Right hindlimb (tissue), 1 donor: ENCODE measurements at regions not wholly inside any gene's neighbourhood (a gene's known extent, or its start where the extent isn't known, plus 50 kb on each side); places are given as distances from the start of the nearest gene placed in this dataset.

Experiments used
- DNase-seq: peaks from one replicate; pipeline ENCODE4 v3.0.0-alpha.2; 2018

DNA sequence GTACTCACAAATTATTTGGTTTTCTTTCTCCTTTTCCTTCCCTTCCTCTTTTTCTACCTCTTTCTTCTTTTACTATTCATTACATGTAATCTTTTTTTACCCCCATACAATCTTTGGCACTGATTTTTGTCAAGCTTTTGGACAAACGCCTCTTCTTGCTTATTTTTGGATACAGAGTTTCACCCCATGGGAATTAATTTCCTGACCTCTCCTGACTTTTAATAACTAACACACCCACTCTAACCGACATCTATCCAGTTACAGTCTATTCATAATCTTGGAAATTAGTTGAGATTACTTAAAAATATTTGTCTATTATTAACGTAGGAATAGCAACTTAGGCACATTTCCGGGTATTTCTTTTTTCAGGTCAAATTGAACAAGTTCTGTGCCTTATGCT, 101.2 kb downstream of the HDGFL1 start:
- no peak for DNase-seq

DNA sequence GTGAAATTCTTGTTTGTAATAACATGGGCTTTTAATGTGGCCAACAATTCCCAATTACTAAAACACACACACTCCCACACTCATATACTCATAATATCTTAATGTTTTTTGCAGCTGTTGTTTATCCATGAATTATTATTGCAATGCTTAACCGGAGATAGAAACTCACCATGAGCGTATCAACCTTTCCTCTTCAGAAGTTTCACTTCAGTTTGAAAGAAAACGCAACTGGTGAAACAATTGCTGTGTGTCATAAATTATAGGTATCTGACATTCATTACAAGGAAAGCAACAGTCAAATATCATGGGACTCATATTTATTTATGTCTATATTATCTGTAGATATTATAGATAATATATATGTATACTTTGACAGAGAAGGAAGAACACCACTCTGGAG, 104.1 kb downstream of the HDGFL1 start:
- DNase-seq: no peak

DNA sequence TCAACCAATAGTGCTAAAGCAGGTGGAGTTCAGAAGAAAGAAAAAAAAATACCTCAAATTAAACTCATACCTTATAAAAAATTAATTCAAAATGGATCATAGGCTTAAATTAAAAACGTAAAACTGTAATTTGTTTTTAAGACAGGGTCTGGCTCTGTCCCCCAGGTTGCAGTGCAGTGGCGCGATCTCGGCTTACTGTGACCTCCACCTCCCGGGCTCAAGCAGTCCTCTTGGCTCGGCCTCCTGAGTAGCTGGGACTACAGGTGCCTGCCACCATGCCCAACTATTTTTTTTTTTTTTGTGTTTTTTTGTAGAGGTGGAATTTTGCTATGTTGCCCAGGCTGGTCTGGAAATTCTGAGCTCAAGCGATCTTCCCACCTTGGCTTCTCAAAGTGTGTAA, 111.6 kb downstream of the HDGFL1 start:
- no peak for DNase-seq

DNA sequence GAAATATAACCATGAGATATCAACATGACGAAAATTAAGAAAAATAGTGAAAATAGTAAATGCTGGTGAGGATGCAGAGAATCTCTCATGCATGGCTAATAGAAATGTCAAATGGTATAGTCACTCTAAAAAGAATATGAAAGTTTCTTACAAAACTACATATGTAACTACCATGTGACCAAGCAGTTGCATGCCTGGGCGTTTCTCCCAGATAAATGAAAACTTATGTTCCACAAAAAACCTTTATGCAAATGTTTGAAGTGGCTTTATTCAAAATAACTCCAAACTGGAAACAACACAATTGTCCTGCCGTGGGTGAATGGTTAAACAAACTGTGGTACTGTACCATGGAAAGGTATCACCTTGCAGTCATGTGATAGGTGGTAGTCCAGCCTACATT, 112.4 kb downstream of the HDGFL1 start:
- no peak for DNase-seq

DNA sequence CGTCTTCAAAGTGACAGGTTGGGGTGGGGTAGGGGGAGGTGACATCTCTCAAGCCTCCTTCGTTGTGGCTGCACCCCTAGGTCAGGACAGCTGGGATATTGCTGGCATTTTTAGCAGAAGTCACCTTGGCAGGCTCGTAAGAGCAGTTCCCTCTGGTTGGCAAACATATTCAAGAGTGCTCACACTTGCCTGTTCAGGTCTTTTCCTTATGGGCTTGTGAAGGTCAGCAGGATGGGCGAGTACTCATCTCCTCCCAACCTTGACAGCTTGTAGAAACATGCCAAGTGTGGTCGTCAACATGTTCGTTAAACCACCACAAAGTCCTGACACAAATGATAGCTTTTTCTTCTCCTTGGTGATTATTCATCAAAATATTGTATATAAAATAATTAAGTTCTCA, 113.6 kb downstream of the HDGFL1 start:
- no peak for DNase-seq

DNA sequence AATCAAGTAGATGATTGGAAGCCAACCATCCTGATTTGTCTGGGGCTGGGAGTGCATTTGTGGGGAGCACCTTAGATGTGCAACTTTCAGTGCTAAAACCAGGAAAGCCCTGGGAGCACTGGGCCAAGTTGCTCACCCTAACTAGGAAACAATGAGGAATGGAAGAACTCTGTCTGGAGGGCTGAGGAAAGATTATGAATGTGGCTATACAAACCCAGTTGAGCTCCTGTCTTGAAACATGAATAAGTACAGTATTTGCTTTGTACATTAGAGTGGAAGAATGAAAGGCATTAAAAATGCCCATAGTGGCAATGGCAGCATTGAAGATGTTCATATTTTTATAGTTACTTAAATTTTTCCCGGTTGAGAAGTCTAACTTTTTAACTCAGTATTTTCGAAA, 121.1 kb downstream of the HDGFL1 start:
- DNase-seq: no peak

DNA sequence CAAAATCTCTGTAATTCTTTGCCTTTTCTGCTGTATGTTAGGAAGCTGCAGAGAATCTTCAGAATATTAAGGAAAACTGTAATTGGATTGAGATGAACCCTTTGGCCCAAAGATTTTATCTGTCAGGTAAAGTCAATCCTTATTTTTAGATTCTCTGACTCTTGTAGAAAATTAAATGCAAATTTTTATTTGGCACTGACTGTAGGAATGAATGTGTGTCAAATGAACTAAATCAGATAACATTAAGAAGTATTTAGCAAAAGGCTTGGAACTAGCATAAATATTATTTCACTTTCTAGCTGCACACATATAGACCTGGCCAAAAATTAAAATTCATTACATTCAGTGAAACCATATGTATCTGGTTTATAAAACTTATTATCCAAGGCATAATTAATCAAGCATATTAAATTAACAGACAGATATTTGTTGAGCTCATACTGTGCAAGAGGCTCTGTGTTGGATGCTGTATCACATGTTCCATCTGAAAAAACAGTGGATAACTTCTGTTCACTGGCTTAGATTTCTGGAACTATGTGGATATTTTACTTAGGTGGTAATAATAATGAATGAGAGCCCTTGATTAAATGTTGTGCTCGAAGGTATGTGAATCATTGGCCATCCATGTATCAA, 124.8 kb downstream of the HDGFL1 start:
- no peak for DNase-seq

DNA sequence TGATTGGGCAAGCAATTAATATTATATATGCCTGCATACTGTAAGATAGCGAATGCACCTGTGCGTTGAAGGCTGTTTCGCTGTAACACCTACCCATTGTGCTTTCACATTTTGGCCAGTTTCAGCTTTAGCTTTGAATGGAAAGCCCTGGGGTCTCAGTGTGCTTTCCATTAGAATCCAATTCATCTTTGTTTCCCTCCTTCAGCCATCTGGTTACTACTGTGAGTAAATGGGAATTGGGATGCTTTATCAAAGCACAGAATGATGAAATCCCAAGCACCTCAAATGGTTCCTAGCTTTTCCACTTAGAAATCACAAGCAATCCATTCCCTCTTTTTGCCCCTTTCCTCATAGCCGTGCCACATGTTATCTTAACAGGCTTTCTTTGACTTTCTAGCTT, 127.1 kb downstream of the HDGFL1 start:
- no peak for DNase-seq

DNA sequence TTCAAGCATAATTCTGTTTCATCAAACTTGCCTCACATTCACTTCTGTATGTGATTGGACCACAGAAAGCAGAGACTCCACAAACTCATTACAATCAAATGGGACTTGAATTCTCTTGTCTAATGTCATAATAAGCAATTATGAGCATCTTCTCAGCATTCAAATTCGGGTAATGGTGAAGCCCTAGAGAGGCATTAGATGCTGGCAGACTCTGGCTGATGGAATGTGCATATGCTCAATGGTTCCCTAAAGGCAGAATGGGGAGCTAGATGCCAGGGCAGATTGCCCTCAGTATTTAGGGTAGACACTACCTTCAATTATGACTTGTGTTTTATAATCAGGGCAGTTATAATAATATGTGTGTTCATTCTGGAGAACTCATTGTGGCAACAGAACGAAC, 127.9 kb downstream of the HDGFL1 start:
- DNase-seq: no peak

DNA sequence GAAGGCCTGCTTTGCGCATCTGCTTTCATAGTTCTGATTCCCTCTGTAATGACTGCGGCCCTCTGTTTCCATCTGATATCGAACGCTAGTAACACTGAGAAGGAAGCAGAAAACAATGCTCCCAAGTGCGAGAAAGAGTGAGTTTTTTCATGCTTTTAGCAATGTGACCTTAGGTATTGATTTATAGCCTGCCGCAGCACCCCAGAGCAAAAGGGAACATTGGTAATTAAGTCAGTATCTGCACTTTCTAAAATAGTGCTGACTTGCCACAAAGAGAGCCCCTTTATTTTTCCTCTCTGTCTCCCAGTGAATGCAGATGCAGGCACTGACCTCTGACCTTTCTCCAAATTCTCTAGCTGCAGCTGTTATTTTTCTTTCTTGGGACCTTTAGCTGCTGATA, 129.8 kb downstream of the HDGFL1 start:
- no peak for DNase-seq

DNA sequence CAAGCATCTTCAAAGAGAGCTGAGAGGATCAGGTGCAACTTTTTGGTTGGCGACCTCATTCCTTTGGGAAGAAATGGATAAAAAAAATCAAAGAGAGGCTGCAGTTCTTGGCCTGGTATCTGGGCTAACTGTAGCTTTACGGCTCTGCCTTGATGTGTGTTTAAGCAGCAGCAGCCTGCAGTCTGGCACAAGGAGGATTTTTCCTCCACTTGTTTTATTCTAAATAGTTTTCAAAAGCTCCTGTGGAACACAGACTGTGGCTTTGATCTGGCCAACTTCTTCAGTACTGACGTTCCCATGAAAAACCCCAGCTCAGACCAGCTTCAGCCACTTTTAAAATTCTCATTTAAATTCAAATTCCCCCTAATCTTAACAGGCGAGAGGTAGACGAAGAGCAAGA, 137.3 kb downstream of the HDGFL1 start:
- DNase-seq: peak; percentile 34

DNA sequence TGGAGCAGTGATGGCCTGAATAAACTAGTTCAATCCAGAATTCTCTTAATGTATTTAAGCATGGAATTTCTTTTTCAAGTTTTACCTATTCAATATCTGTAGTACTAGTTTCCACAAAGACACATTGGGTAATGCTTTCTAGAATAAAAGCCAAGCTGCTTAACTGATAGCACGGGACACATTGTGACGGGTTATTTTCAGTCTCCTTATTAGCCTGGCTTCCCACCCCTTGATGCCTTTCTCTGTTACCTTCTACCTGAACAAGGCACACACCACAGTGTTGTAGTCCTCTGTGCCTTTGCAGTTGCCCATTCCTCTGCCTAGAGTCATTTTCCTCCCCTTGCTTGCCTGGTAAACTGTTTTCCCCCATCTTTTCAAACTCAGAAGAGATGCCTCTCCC, 139.1 kb downstream of the HDGFL1 start:
- no peak for DNase-seq

DNA sequence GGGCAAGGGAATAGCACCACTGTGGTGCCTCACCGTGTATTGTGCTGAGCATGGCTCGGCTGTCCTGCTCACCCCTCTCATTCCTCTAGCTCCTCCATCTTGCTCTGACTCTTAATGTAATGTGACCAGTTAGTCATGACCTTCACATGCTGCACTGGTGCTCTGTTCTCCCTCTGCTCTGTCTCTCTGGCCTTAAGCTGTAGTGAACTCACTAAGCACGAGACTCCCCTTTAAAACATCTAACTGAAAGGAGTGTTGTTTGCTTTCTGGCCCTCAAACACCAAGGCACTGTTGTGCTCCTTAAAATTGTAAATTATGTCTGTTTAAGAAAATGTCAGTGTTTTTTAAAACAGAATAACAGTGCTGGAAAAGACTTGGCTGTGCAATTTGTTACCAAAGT, 140.4 kb downstream of the HDGFL1 start:
- DNase-seq: no peak

DNA sequence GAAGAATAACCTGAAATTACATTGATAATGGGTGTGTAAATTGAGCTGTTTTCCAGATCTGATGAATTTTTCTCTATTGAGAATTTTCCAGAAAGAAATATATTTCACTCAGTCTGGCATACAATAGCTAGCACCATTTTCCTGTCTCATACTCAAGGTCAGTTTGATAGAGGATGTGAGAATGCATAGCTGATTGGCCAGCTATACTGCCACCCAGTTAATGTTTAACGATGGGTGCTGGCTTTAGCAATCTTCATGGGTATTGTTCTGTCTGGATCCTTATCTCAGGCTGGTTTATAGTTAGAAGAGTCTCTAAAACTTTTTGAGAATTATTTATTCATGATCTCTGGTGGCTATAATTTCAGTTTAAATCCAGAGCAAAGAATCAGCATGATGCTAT, 147.4 kb downstream of the HDGFL1 start:
- DNase-seq: no peak

DNA sequence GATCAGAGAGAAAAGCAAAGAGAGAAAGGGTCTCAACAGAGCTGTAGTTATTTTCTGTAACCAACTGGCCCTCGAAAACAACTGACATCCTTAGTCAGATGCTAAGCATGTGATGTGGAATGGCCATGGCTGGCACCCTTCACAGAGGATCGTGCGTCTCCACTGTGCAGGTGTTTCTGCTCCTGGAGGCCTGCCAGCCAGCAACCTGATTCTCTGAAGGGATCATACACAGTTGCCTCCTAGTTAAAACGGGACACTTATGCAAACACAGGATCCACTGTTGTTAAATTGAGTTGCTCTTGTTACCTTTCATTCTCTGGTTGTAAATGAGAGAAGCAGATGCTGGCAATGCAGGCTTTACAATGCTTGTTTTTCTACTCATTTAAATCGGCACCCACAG, 148.5 kb downstream of the HDGFL1 start:
- DNase-seq: peak; percentile 59

DNA sequence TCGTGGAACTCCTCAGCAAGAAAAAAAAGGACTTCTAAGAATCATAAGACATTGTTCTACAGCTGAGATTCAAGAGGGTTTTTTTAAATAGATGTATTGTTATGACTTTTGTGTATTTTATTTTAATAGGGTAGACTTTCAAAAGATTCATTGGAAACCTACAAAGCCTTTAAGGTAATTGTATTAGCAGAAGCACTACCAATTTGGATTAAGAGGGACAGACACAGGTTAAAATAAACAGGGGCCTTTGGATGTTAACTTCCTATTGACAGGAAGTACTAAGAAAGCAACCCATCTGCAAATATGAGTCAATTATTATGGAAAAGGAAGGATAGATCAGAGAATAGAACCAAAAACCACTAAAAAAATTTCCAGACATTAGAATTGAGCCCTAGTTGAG, 153.5 kb downstream of the HDGFL1 start:
- no peak for DNase-seq

DNA sequence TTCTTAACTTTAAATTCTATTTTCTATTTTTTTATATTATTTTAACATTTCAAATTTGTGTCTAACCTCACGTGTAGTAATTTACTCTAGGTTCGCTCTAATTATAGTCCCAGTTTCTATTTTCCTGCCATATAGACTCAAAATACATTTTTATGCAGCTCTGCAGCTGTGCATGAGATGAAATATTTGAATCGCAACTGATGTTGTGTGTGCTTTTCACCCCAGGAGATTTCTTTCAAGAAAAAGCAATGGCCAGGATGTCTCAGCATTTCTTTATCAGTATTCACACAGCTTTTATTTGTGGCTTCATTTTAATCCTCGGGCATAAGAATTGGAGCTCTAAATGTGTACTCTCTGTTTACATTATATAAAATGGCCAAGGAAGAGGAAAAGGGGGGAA, 157.6 kb downstream of the HDGFL1 start:
- DNase-seq: no peak

DNA sequence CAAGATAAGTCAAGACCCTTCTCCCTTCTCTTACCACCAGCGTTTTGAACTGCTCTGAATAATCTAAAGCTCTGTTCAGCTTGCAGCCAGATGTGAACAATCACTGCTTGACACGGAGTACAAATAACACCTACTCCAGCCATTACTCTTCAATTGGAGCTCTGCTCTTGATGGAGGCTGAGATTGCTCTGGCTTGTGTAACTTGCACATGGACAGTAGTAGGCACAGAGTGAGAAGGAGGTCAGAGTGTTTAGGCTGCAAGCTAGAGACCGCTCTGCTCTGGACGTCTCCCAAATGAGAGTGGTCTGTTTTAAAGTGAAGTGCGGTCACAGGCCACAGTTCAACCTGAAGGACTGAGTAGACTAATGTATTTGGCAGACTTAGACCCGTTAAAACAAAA, 158.3 kb downstream of the HDGFL1 start:
- no peak for DNase-seq

DNA sequence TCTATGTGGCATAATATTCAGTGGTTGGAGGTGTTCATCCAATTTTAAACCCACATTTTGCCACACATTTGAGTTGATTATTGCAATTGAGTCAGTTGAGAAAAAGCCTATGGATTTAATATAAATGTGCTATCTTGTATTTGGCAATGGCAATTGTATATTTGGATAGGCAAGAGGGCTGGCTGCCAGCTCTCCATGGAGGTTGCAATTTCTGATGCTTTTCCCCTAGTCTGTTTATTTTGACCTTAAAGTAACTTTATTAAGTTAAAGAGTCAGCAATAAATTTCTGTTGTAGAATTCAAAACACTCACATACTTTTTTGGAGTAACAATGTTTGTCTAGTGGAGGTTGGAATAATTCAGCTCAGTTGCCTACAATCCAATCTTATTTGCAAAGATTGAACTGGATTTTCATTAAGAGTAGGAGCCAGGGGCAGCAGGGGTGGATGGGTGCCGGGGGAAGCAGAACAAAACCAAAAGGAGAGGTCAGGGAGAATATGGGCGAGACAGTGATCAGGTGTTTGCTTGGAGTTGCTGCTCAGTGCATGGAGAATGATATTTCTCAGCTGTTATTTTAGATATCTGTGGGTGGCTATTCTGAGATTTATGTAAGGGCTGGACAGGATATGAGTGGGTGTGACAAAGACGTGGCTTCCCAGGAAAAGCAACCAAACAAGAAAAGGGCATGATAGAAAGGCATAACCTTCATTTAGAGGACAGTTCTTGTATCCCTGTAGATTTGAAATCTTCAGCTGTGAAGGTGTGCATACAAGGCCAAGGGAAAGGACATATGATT, 163.0 kb downstream of the HDGFL1 start:
- DNase-seq: no peak

DNA sequence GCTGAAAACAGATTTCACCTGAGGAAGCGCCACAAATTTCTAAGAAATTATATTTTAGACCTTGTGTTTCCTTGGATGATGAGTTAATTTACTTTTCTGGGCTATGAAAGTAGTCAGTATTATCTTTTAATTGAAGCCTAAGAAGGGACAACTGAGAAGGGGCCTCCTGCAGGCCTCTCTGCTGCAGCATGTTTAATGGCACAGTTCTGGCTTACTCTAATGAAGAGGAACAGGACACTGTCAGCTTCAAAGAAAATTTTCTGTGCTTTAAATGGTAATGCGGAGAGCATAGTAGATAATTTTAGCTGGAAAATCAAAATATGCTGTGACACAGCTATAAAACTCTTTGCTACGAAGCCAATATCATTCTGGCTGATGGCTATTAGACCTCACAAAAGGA, 167.4 kb downstream of the HDGFL1 start:
- no peak for DNase-seq

DNA sequence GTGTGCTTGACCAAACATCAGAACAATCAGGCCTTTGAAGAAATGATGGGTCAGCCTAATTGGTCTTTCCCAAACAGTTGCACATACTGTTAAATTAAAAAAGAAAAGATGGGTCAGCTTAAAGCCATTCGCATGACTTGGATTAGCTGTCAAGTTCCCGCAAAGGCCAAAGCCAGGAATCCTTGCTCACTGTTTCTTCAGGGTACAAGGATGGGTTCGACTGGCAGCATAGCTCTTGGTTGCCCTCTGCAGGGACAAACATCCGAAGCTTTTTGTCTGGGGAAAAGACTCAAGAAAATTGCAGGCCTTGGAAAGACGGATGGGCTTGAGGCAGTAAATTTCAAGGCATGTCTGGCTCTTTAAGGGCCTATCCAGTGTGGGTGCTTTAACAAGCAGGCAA, 168.0 kb downstream of the HDGFL1 start:
- DNase-seq: peak; percentile 65

DNA sequence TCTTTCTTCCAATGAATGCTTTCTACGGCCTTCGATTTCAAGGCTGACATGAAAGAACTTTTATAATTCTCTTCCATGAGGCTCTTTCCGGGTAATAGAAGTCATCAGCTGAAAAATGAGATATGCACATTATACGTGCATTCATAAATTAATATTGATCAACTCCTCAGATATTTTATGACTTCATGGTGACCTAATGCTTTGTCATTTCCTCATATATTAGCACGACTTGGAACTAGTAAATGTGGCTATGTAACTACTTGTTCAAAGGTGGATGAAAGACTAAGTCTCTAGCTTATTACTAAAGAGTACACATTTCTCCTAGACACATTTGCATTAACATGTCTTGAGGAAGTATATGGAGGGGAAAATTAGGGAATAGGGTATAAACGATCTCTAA, 168.8 kb downstream of the HDGFL1 start:
- DNase-seq: no peak

DNA sequence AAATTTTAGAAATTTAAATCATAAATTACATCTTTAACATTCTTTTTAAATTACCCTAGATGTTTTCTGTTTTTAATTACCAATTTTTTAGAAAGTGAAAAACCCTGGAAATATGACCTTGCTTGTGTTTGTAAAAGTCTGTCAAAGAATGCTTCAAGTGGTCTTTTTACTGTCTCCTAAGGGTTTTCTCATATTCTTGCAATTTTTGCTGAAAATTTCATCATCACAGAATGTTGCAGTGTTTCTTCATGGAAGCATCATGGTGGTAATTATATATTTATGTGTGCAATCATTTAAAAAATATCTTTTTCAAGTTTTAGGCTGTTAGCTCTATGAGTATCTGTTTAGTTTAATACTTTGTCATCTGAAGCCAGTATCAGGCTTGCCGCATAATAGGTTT, 178.2 kb downstream of the HDGFL1 start:
- no peak for DNase-seq

DNA sequence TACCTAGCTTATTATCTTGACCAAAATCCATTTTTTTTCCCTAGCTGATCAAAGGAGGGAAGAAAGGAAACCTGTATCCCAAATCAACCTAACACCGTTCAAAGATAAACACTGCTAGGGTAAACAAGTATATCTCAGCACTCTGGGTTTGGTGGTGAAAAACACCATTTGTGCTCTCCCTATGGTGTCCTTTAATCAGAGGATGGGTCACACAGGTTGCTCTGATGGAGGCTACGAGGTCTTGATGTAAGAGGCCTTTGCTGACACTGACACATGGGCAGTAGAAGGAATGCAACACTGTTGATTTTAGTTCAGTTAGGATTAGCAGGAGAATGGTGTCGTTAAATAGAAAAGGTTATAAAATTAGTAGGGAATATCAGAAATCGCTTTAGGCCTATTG, 179.3 kb downstream of the HDGFL1 start:
- DNase-seq: no peak

DNA sequence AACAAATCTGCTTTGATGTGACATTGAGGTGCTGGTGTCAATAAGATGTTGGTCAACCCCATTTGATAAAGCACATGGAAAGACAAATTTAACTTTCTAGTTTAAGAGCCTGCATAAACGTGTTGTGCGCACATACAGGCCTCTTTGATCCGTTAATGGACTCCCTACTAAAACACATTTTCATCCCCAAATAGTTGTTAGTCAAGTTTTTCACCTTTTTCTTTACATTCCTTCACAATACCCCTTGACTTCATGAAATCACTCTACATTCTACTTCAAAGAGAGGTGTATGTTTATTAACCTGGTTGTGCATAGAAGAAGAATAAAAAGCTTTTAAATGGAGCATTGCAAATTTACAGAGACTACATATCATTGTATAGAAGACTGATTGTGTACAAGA, 180.3 kb downstream of the HDGFL1 start:
- DNase-seq: no peak
